ENCODE measurements at regions not wholly inside any gene's neighbourhood (a gene's known extent, or its start where the extent isn't known, plus 50 kb on each side); places are given as distances from the start of the nearest gene placed in this dataset.

GRCh38 chr13:90382425-90382824, 965.1 kb upstream of the MIR17HG start:
- TF ChIP-seq CTCF (tag by site-specific recombination; IDR thresholded peaks at IDR 0.05) (no peak), SP2 (tag by site-specific recombination; IDR thresholded peaks at IDR 0.05) (no peak), ZNF639 (tag by site-specific recombination; IDR thresholded peaks at IDR 0.05) (no peak), ZNF791 (tag by site-specific recombination; IDR thresholded peaks at IDR 0.05) (no peak), ZFP69B (tag by site-specific recombination; IDR thresholded peaks at IDR 0.05) (no peak), ZNF585B (tag by site-specific recombination; IDR thresholded peaks at IDR 0.05) (no peak), OSR2 (tag by site-specific recombination; IDR thresholded peaks at IDR 0.05) (no peak), ZNF132 (tag by site-specific recombination; IDR thresholded peaks at IDR 0.05; ENCODE audit: borderline replicate concordance) (no peak), RBAK (tag by site-specific recombination; IDR thresholded peaks at IDR 0.05) (no peak), ZNF24 (tag by site-specific recombination; IDR thresholded peaks at IDR 0.05) (no peak), ZSCAN30 (tag by site-specific recombination; IDR thresholded peaks at IDR 0.05) (no peak)
- TF ChIP-seq, protein P1, sequence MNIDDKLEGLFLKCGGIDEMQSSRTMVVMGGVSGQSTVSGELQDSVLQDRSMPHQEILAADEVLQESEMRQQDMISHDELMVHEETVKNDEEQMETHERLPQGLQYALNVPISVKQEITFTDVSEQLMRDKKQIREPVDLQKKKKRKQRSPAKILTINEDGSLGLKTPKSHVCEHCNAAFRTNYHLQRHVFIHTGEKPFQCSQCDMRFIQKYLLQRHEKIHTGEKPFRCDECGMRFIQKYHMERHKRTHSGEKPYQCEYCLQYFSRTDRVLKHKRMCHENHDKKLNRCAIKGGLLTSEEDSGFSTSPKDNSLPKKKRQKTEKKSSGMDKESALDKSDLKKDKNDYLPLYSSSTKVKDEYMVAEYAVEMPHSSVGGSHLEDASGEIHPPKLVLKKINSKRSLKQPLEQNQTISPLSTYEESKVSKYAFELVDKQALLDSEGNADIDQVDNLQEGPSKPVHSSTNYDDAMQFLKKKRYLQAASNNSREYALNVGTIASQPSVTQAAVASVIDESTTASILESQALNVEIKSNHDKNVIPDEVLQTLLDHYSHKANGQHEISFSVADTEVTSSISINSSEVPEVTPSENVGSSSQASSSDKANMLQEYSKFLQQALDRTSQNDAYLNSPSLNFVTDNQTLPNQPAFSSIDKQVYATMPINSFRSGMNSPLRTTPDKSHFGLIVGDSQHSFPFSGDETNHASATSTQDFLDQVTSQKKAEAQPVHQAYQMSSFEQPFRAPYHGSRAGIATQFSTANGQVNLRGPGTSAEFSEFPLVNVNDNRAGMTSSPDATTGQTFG (tag by site-specific recombination; IDR thresholded peaks at IDR 0.05; ENCODE audit: borderline replicate concordance) = no peak
- TF ChIP-seq, protein P2, sequence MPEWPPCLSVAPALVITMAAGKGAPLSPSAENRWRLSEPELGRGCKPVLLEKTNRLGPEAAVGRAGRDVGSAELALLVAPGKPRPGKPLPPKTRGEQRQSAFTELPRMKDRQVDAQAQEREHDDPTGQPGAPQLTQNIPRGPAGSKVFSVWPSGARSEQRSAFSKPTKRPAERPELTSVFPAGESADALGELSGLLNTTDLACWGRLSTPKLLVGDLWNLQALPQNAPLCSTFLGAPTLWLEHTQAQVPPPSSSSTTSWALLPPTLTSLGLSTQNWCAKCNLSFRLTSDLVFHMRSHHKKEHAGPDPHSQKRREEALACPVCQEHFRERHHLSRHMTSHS (tag by site-specific recombination; IDR thresholded peaks at IDR 0.05) = no peak
- TF ChIP-seq, protein P3, sequence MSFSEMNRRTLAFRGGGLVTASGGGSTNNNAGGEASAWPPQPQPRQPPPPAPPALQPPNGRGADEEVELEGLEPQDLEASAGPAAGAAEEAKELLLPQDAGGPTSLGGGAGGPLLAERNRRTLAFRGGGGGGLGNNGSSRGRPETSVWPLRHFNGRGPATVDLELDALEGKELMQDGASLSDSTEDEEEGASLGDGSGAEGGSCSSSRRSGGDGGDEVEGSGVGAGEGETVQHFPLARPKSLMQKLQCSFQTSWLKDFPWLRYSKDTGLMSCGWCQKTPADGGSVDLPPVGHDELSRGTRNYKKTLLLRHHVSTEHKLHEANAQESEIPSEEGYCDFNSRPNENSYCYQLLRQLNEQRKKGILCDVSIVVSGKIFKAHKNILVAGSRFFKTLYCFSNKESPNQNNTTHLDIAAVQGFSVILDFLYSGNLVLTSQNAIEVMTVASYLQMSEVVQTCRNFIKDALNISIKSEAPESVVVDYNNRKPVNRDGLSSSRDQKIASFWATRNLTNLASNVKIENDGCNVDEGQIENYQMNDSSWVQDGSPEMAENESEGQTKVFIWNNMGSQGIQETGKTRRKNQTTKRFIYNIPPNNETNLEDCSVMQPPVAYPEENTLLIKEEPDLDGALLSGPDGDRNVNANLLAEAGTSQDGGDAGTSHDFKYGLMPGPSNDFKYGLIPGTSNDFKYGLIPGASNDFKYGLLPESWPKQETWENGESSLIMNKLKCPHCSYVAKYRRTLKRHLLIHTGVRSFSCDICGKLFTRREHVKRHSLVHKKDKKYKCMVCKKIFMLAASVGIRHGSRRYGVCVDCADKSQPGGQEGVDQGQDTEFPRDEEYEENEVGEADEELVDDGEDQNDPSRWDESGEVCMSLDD (tag by site-specific recombination; IDR thresholded peaks at IDR 0.05) = no peak

All from HEK293 (cell line).